ENCODE measurements at regions not wholly inside any gene's neighbourhood (a gene's known extent, or its start where the extent isn't known, plus 50 kb on each side); places are given as distances from the start of the nearest gene placed in this dataset.

DNA sequence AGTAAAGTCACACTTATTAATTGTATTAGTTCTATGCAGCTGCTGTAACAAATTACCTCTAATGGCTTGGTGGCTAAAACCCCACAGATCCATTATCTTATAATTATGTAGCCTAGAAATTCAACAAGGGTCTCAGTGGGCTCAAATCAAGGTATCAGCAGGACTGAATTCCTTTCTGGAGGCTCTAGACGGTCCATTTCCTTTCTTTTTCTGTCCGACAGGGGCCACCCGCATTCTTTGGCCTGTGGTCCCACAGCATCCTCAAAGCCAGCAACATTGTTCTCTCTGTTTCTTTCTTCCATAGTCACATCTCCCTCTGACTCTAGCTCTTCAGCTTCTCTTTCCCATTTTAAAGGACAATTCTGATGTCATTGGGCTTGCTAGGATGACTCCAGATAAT is 276.3 kb upstream of the ZNF717 start:
- no peak overlapping the region for H3K4me3 ChIP-seq (ENCODE audit: low read depth, low read length)
- DNase-seq (ENCODE audit: low read depth), result no peak
- TF ChIP-seq, protein P1, sequence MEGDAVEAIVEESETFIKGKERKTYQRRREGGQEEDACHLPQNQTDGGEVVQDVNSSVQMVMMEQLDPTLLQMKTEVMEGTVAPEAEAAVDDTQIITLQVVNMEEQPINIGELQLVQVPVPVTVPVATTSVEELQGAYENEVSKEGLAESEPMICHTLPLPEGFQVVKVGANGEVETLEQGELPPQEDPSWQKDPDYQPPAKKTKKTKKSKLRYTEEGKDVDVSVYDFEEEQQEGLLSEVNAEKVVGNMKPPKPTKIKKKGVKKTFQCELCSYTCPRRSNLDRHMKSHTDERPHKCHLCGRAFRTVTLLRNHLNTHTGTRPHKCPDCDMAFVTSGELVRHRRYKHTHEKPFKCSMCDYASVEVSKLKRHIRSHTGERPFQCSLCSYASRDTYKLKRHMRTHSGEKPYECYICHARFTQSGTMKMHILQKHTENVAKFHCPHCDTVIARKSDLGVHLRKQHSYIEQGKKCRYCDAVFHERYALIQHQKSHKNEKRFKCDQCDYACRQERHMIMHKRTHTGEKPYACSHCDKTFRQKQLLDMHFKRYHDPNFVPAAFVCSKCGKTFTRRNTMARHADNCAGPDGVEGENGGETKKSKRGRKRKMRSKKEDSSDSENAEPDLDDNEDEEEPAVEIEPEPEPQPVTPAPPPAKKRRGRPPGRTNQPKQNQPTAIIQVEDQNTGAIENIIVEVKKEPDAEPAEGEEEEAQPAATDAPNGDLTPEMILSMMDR (IDR thresholded peaks at IDR 0.05; ENCODE audit: insufficient read depth, low read depth, low read length, missing control alignments), result no peak

DNA sequence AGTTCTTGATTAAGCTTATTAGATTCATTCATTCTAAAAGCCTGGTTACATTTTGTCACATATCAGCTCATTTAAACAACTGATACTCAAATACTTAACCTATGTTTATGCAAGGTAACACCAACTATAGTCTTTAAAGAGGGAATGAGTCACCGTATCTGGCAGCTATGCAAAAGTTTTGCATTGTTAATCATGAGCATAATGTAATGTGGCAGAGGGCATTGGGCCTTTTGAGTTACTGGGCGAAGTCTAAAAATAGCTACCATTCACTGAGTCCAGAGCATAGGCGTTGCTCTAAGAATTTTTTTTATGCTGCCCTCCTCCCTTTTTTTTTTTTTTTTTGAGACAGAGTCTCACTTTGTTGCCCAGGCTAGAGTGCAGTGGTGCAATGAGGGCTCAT is 277.7 kb upstream of the ZNF717 start:
- DNase-seq (ENCODE audit: low read depth), result no peak
- H3K4me3 ChIP-seq (ENCODE audit: low read depth, low read length), result no peak overlapping the region
- TF ChIP-seq, protein P1 (IDR thresholded peaks at IDR 0.05; ENCODE audit: insufficient read depth, low read depth, low read length, missing control alignments), result no peak

DNA sequence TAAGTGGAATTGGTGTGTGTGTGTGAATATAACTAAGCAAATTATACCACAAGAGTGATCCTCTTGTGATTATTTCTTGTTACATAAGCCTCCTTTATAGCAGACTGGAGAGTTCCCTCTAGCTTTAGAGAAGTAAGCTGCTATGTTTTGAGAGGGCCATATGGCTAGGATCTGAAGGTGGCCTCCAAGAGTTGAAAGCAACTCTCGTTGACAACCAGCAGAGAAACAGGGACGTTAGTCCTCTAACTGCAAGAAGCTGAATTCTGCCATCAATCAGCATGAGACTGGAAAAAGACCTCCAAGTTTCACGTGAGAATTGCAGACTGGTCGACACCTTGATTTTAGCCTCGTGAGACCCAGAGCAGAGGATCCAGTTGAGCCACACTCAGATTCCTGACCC is 278.5 kb upstream of the ZNF717 start:
- TF ChIP-seq, protein P1 (IDR thresholded peaks at IDR 0.05; ENCODE audit: insufficient read depth, low read depth, low read length, missing control alignments), result no peak
- H3K4me3 ChIP-seq (ENCODE audit: low read depth, low read length), result no peak overlapping the region
- DNase-seq (ENCODE audit: low read depth), result no peak

DNA sequence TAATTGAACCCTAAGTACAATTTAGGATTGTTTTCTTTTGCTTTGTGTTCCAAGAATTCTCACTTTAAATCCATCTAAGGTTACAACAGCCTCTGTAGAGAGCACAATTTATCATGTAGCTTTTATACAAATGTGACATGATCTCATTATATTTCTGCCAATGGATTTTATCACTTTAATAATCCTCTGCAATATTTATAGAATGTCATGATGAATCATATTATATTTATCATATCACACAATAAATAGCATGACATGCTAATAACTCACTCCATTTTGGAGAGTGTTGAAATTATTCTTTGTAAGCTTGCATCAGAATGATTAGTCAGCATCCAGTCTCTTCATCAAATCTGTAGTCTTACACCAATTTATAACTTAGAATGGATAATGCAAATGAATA is 280.6 kb upstream of the ZNF717 start:
- no peak for DNase-seq (ENCODE audit: low read depth)
- H3K4me3 ChIP-seq (ENCODE audit: low read depth, low read length), result no peak overlapping the region

DNA sequence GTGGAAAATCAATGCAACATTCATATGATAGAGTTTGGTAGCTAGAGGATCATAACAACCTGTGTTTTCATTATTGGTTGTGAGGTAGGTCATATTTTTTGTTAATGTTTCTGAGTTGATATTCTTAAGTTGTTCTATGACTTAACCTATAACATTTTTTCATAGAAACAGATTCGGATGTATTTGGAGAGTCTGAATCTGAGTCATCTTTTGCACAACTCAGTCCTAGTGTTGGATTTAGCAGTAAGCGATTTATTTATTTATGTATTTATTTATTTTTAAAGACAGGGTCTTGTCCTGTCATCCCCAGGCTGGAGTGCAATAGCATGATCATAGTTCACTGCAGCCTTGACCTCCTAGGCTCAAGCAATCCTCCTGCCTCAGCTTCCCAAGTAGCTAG is 292.8 kb upstream of the ZNF717 start:
- TF ChIP-seq, protein P1 (IDR thresholded peaks at IDR 0.05; ENCODE audit: insufficient read depth, low read depth, low read length, missing control alignments), result no peak
- DNase-seq (ENCODE audit: low read depth), result no peak
- no peak overlapping the region for H3K4me3 ChIP-seq (ENCODE audit: low read depth, low read length)

More for the DNA sequence above, 280.6 kb upstream of the ZNF717 start:
- TF ChIP-seq, protein P1 (IDR thresholded peaks at IDR 0.05; ENCODE audit: insufficient read depth, low read depth, low read length, missing control alignments), result no peak

DNA sequence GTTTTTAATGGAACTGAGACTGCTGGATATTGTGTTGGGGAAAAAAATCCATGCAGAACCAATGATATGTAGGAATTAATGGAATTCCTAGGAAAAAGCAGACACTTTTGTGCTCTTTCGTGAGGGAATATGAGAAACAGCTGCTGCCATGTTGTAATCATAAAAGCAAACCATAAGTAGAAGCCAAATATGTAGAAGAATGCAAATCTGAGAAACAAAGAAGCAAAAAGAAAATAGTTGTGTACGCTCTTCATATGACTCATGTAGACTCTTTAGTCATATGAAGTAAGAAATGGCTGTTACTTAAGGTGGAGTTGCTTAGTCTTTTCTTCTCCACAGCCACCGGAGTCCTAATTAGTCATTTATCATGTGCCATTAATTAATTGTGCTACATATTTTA is 298.6 kb upstream of the ZNF717 start:
- no peak for DNase-seq (ENCODE audit: low read depth)
- TF ChIP-seq, protein P1 (IDR thresholded peaks at IDR 0.05; ENCODE audit: insufficient read depth, low read depth, low read length, missing control alignments), result no peak
- H3K4me3 ChIP-seq (ENCODE audit: low read depth, low read length), result no peak overlapping the region

DNA sequence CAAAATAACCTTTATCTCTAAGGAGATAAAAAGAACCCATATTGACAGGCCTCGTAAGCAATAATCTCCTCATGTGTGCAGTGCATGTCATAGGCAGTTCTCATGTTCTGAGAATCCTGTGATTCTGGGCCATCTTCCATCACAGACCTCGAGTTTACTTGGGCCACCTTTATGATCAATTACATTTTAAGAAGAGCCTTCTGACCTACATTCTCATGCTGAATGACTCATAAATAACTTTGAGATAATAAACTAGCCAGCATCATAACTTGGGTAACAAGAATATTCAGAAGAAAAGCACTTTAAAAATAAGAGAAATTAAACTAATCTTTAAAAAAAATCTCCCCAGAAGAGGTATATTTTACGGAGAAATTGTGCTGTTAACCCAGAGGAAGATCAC is 310.7 kb upstream of the ZNF717 start:
- no peak overlapping the region for H3K4me3 ChIP-seq (ENCODE audit: low read depth, low read length)
- TF ChIP-seq, protein P1 (IDR thresholded peaks at IDR 0.05; ENCODE audit: insufficient read depth, low read depth, low read length, missing control alignments), result no peak
- no peak for DNase-seq (ENCODE audit: low read depth)
